T-helper 22 cell (primary cell): ENCODE measurements at regions not wholly inside any gene's neighbourhood (a gene's known extent, or its start where the extent isn't known, plus 50 kb on each side); places are given as distances from the start of the nearest gene placed in this dataset.
"Not testable (repeated sequence)": the region's sequence is repeated elsewhere in the genome, so short reads cannot be mapped to it uniquely, and the experiment has no call there.

Experiments used
- DNase-seq: peaks from one replicate; pipeline ENCODE4 v3.0.0-alpha.2; 2020; ENCODE audit warnings: low read depth

- no peak for DNase-seq
Observed at GRCh38 chr2:210961249-210961648, 404.9 kb downstream of the CPS1 start.

- DNase-seq, result no peak
Observed at GRCh38 chr2:210963386-210963785, 407.0 kb downstream of the CPS1 start.

- DNase-seq, result no peak
Observed at GRCh38 chr2:210964141-210964764, 407.9 kb downstream of the CPS1 start.

- no peak for DNase-seq
Observed at GRCh38 chr2:210965472-210965871, 409.1 kb downstream of the CPS1 start.

- no peak for DNase-seq
Observed at GRCh38 chr2:210966330-210966729, 409.9 kb downstream of the CPS1 start.

GRCh38 chr2:210971431-210971830 lies 415.0 kb downstream of the CPS1 start:
- no peak for DNase-seq

GRCh38 chr2:210986806-210987205 lies 430.4 kb downstream of the CPS1 start:
- not testable (repeated sequence) for DNase-seq

GRCh38 chr2:210991107-210991506 lies 434.7 kb downstream of the CPS1 start:
- no peak for DNase-seq

GRCh38 chr2:210994104-210994503 lies 437.7 kb downstream of the CPS1 start:
- no peak for DNase-seq

GRCh38 chr2:210997373-210997772 lies 441.0 kb downstream of the CPS1 start:
- DNase-seq, result no peak

GRCh38 chr2:210998334-210998733 lies 441.9 kb downstream of the CPS1 start:
- DNase-seq, result no peak

GRCh38 chr2:211014376-211014775 lies 458.0 kb downstream of the CPS1 start:
- DNase-seq, result no peak

- DNase-seq, result no peak
Observed at GRCh38 chr2:211014906-211015305, 458.5 kb downstream of the CPS1 start.

GRCh38 chr2:211025089-211025488 lies 468.7 kb downstream of the CPS1 start:
- DNase-seq, result not testable (repeated sequence)

GRCh38 chr2:211026109-211026508 lies 469.7 kb downstream of the CPS1 start:
- no peak for DNase-seq

- DNase-seq, result no peak
Observed at GRCh38 chr2:211027976-211028375, 471.6 kb downstream of the CPS1 start.

- DNase-seq, result no peak
Observed at GRCh38 chr2:211033765-211034164, 477.4 kb downstream of the CPS1 start.

GRCh38 chr2:211035548-211036185 lies 479.3 kb downstream of the CPS1 start:
- no peak for DNase-seq

- DNase-seq, result no peak
Observed at GRCh38 chr2:211045025-211045424, 488.6 kb downstream of the CPS1 start.

- DNase-seq, result no peak
Observed at GRCh38 chr2:211049321-211050018, 493.1 kb downstream of the CPS1 start.

- DNase-seq, result no peak
Observed at GRCh38 chr2:211055438-211055837, 499.0 kb downstream of the CPS1 start.

GRCh38 chr2:211061612-211062296 lies 505.4 kb downstream of the CPS1 start:
- DNase-seq, result no peak

GRCh38 chr2:211062297-211062612 lies 505.9 kb downstream of the CPS1 start:
- no peak for DNase-seq
